Activated CD8-positive, alpha-beta T cell treated with anti-CD3 and anti-CD28 coated beads, Interleukin-2, amount 10 ng/mL, durations not matched to agents 7 days and 5 days (primary cell): ENCODE measurements at regions not wholly inside any gene's neighbourhood (a gene's known extent, or its start where the extent isn't known, plus 50 kb on each side); places are given as distances from the start of the nearest gene placed in this dataset.
"Not testable (repeated sequence)": the region's sequence is repeated elsewhere in the genome, so short reads cannot be mapped to it uniquely, and the experiment has no call there.

ENCODE experiments used
- ATAC-seq: fragments of 150-1000 bp; cut with Tn5 transposase; one replicate; pipeline ENCODE4 v1.10.0; 2021; ENCODE audit warnings: moderate library complexity
- CTCF ChIA-PET: fragments of 350-600 bp; sonication (Branson Sonifier 250); formaldehyde crosslinking; loops from one replicate; lab custom pipeline; 2021; ENCODE audit warnings: antibody characterized with exemption; lab: Charles Lee
- POLR2A ChIA-PET: fragments of 350-600 bp; sonication (Branson Sonifier 250); formaldehyde crosslinking; loops from one replicate; lab custom pipeline; 2021; ENCODE audit warnings: antibody characterized with exemption; lab: Charles Lee
- DNase-seq: peaks from one replicate; pipeline ENCODE4 v3.0.0-alpha.2; 2020
- H3K27ac Mint-ChIP-seq: one replicate; pipeline ENCODE4 v1.8.0; 2021; ENCODE audit warnings: mild to moderate bottlenecking, mixed read lengths
- H3K27me3 Mint-ChIP-seq: one replicate; pipeline ENCODE4 v1.8.0; 2021; ENCODE audit warnings: low read depth, mixed read lengths
- H3K36me3 Mint-ChIP-seq: one replicate; pipeline ENCODE4 v1.8.0; 2021; ENCODE audit warnings: low read depth, mixed read lengths
- H3K4me1 Mint-ChIP-seq: one replicate; pipeline ENCODE4 v1.8.0; 2021; ENCODE audit warnings: low read depth, mixed read lengths
- H3K4me3 Mint-ChIP-seq: one replicate; pipeline ENCODE4 v1.8.0; 2021; ENCODE audit warnings: mild to moderate bottlenecking, mixed read lengths
- H3K9me3 Mint-ChIP-seq: one replicate; pipeline ENCODE4 v1.8.0; 2022; ENCODE audit warnings: mixed read lengths; ENCODE audit not compliant: insufficient read depth

- H3K9me3 Mint-ChIP-seq, DNase-seq, H3K27ac Mint-ChIP-seq, H3K4me3 Mint-ChIP-seq, H3K27me3 Mint-ChIP-seq, ATAC-seq, POLR2A ChIA-PET, H3K36me3 Mint-ChIP-seq, CTCF ChIA-PET: not testable (repeated sequence)
- H3K4me1 Mint-ChIP-seq = peaks cover 15% of the 10 kb centered on the region
These were observed 89.3 kb upstream of the WDR75 start for GRCh38 chr2:189351933-189352332.

- H3K36me3 Mint-ChIP-seq, H3K4me1 Mint-ChIP-seq, POLR2A ChIA-PET, CTCF ChIA-PET, H3K27ac Mint-ChIP-seq, DNase-seq, H3K4me3 Mint-ChIP-seq, H3K9me3 Mint-ChIP-seq, H3K27me3 Mint-ChIP-seq, ATAC-seq: not testable (repeated sequence)
These were observed 83.9 kb upstream of the WDR75 start for GRCh38 chr2:189357375-189357774.

GRCh38 chr2:189360861-189361260 lies 80.4 kb upstream of the WDR75 start:
- POLR2A ChIA-PET = no interaction called here
- Mint-ChIP-seq H3K9me3 (no peaks in the 10 kb centered on the region), H3K27ac (no peak overlapping the region), H3K36me3 (no peaks in the 10 kb centered on the region), H3K4me1 (no peaks in the 10 kb centered on the region), H3K27me3 (no peaks in the 10 kb centered on the region), H3K4me3 (no peak overlapping the region)
- CTCF ChIA-PET = no interaction called here
- DNase-seq (no peak), ATAC-seq (no peak)

GRCh38 chr2:189362283-189362682 lies 79.0 kb upstream of the WDR75 start:
- H3K27me3 Mint-ChIP-seq = no peaks in the 10 kb centered on the region
- no peak for ATAC-seq
- no peak for DNase-seq
- ChIA-PET CTCF (interaction anchor here (1.0 kb wide), 1 partner anchor 220 kb away, joined by 3 read pairs; no protein-coding TSS in a partner anchor), POLR2A (no interaction called here)
- H3K9me3 Mint-ChIP-seq = no peaks in the 10 kb centered on the region
- H3K36me3 Mint-ChIP-seq = no peaks in the 10 kb centered on the region
- no peak overlapping the region for H3K4me3 Mint-ChIP-seq
- no peaks in the 10 kb centered on the region for H3K4me1 Mint-ChIP-seq
- no peak overlapping the region for H3K27ac Mint-ChIP-seq

GRCh38 chr2:189363559-189363958 lies 77.7 kb upstream of the WDR75 start:
- CTCF ChIA-PET = no interaction called here
- Mint-ChIP-seq H3K4me1 (no peaks in the 10 kb centered on the region), H3K4me3 (no peak overlapping the region), H3K27me3 (no peaks in the 10 kb centered on the region), H3K9me3 (no peaks in the 10 kb centered on the region), H3K36me3 (no peaks in the 10 kb centered on the region), H3K27ac (no peak overlapping the region)
- POLR2A ChIA-PET = no interaction called here
- ATAC-seq (no peak), DNase-seq (no peak)

GRCh38 chr2:189364607-189365006 lies 76.7 kb upstream of the WDR75 start:
- ATAC-seq = no peak
- no peak overlapping the region for H3K4me3 Mint-ChIP-seq
- CTCF ChIA-PET = no interaction called here

GRCh38 chr2:189366349-189366748 lies 74.9 kb upstream of the WDR75 start:
- no peaks in the 10 kb centered on the region for H3K27me3 Mint-ChIP-seq
- H3K36me3 Mint-ChIP-seq = no peaks in the 10 kb centered on the region
- H3K4me1 Mint-ChIP-seq = no peaks in the 10 kb centered on the region
- no peak overlapping the region for H3K4me3 Mint-ChIP-seq
- POLR2A ChIA-PET = no interaction called here
- ATAC-seq (no peak), DNase-seq (no peak)
- CTCF ChIA-PET = no interaction called here
- no peaks in the 10 kb centered on the region for H3K9me3 Mint-ChIP-seq
- no peak overlapping the region for H3K27ac Mint-ChIP-seq

More at GRCh38 chr2:189364607-189365006, 76.7 kb upstream of the WDR75 start:
- DNase-seq = no peak
- no peaks in the 10 kb centered on the region for H3K4me1 Mint-ChIP-seq
- no peaks in the 10 kb centered on the region for H3K9me3 Mint-ChIP-seq
- H3K27ac Mint-ChIP-seq = no peak overlapping the region
- no peaks in the 10 kb centered on the region for H3K36me3 Mint-ChIP-seq
- POLR2A ChIA-PET = no interaction called here
- no peaks in the 10 kb centered on the region for H3K27me3 Mint-ChIP-seq

- no peak for ATAC-seq
- Mint-ChIP-seq H3K9me3 (no peaks in the 10 kb centered on the region), H3K27ac (no peak overlapping the region), H3K4me3 (no peak overlapping the region), H3K36me3 (no peaks in the 10 kb centered on the region), H3K27me3 (no peaks in the 10 kb centered on the region), H3K4me1 (no peaks in the 10 kb centered on the region)
- ChIA-PET POLR2A (no interaction called here), CTCF (interaction anchor here (1.5 kb wide), 1 partner anchor 14 kb away, joined by 3 read pairs; no protein-coding TSS in a partner anchor)
- DNase-seq = no peak
These were observed 73.9 kb upstream of the WDR75 start for GRCh38 chr2:189367343-189367742.

- no peaks in the 10 kb centered on the region for H3K27me3 Mint-ChIP-seq
- H3K9me3 Mint-ChIP-seq = no peaks in the 10 kb centered on the region
- DNase-seq (no peak), ATAC-seq (no peak)
- POLR2A ChIA-PET = no interaction called here
- CTCF ChIA-PET = no interaction called here
- no peak overlapping the region for H3K27ac Mint-ChIP-seq
- no peak overlapping the region for H3K4me3 Mint-ChIP-seq
- no peaks in the 10 kb centered on the region for H3K36me3 Mint-ChIP-seq
- no peaks in the 10 kb centered on the region for H3K4me1 Mint-ChIP-seq
These were observed 71.7 kb upstream of the WDR75 start for GRCh38 chr2:189369566-189369965.

- Mint-ChIP-seq H3K9me3 (no peaks in the 10 kb centered on the region), H3K36me3 (no peaks in the 10 kb centered on the region), H3K4me3 (no peak overlapping the region), H3K4me1 (no peaks in the 10 kb centered on the region), H3K27me3 (no peaks in the 10 kb centered on the region), H3K27ac (no peak overlapping the region)
- ATAC-seq (no peak), DNase-seq (no peak)
- CTCF ChIA-PET = no interaction called here
- POLR2A ChIA-PET = no interaction called here
These were observed 70.6 kb upstream of the WDR75 start for GRCh38 chr2:189370719-189371118.

- CTCF ChIA-PET = no interaction called here
- DNase-seq (no peak), ATAC-seq (no peak)
- Mint-ChIP-seq H3K27me3 (no peaks in the 10 kb centered on the region), H3K27ac (no peak overlapping the region), H3K9me3 (no peaks in the 10 kb centered on the region), H3K4me3 (no peak overlapping the region), H3K4me1 (no peaks in the 10 kb centered on the region), H3K36me3 (no peaks in the 10 kb centered on the region)
- POLR2A ChIA-PET = interaction anchor here (1.5 kb wide), 1 partner anchor 68 kb away, joined by 3 read pairs; the partner anchor contains the start of gene WDR75
These were observed 68.5 kb upstream of the WDR75 start for GRCh38 chr2:189372688-189373257.

GRCh38 chr2:189374481-189374880 lies 66.8 kb upstream of the WDR75 start:
- POLR2A ChIA-PET = no interaction called here
- H3K4me1 Mint-ChIP-seq = no peaks in the 10 kb centered on the region
- H3K27me3 Mint-ChIP-seq = no peaks in the 10 kb centered on the region
- DNase-seq (no peak), ATAC-seq (no peak)
- CTCF ChIA-PET = no interaction called here
- H3K9me3 Mint-ChIP-seq = no peaks in the 10 kb centered on the region
- H3K36me3 Mint-ChIP-seq = no peaks in the 10 kb centered on the region
- no peak overlapping the region for H3K4me3 Mint-ChIP-seq
- H3K27ac Mint-ChIP-seq = no peak overlapping the region

GRCh38 chr2:189375842-189376241 lies 65.4 kb upstream of the WDR75 start:
- CTCF ChIA-PET = no interaction called here

More at GRCh38 chr2:189375842-189376241, 65.4 kb upstream of the WDR75 start:
- ATAC-seq (no peak), DNase-seq (no peak)
- POLR2A ChIA-PET = no interaction called here
- H3K36me3 Mint-ChIP-seq = no peaks in the 10 kb centered on the region
- H3K27ac Mint-ChIP-seq = no peak overlapping the region
- H3K27me3 Mint-ChIP-seq = no peaks in the 10 kb centered on the region
- no peaks in the 10 kb centered on the region for H3K4me1 Mint-ChIP-seq
- no peak overlapping the region for H3K4me3 Mint-ChIP-seq
- no peaks in the 10 kb centered on the region for H3K9me3 Mint-ChIP-seq
